ENCODE measurements at regions not wholly inside any gene's neighbourhood (a gene's known extent, or its start where the extent isn't known, plus 50 kb on each side); places are given as distances from the start of the nearest gene placed in this dataset.
"Not testable (repeated sequence)": the region's sequence is repeated elsewhere in the genome, so short reads cannot be mapped to it uniquely, and the experiment has no call there.

DNA sequence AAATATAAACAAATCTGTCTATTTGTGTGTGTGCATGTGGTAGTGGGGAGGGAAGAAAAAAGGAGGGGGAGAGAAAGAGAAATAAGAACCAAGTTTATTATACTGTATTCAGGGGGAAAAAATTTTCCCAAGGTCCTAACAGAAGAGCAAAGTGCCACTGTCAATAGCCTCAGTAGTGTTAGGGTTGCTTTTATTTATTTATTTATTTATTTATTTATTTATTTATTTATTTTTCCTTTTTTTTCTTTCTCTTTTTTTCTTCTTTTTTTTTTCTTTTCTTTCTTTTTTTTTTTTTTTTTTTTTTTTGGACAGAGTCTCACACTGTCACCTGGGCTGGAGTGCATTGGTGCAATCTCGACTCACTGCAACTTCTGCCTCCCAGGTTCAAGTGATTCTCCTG lies 352.7 kb downstream of the OR4F29 start:
- not testable (repeated sequence) for TF ChIP-seq YY1 (IDR thresholded peaks at IDR 0.05; ENCODE audit: insufficient read depth, insufficient read length); ZNF274 (IDR thresholded peaks at IDR 0.05; ENCODE audit: low read depth, low read length)
